ENCODE measurements at regions not wholly inside any gene's neighbourhood (a gene's known extent, or its start where the extent isn't known, plus 50 kb on each side); places are given as distances from the start of the nearest gene placed in this dataset.

- TF ChIP-seq CTCF (IDR thresholded peaks at IDR 0.05): no peak
- intact Hi-C loops (cut with DNase I, micrococcal nuclease): no loop called here
Observed at GRCh38 chr6:12417191-12417590, 127.0 kb downstream of the EDN1 start.

GRCh38 chr6:12418946-12419345 is 128.8 kb downstream of the EDN1 start:
- no peaks in the 10 kb centered on the region for H3K36me3 ChIP-seq (ENCODE audit: low read depth)
- H3K4me3 ChIP-seq: no peak overlapping the region
- DNase-seq: no peak
- no peaks in the 10 kb centered on the region for H3K4me1 ChIP-seq (ENCODE audit: low read depth)
- TF ChIP-seq CTCF (IDR thresholded peaks at IDR 0.05): no peak
- H3K9me3 ChIP-seq: no peaks in the 10 kb centered on the region
- intact Hi-C loops (cut with DNase I, micrococcal nuclease): no loop called here
- no peak for ATAC-seq

More at GRCh38 chr6:12417191-12417590, 127.0 kb downstream of the EDN1 start:
- no peaks in the 10 kb centered on the region for H3K9me3 ChIP-seq
- H3K4me3 ChIP-seq: no peak overlapping the region
- ATAC-seq (no peak), DNase-seq (no peak)
- no peaks in the 10 kb centered on the region for H3K36me3 ChIP-seq (ENCODE audit: low read depth)
- no peaks in the 10 kb centered on the region for H3K4me1 ChIP-seq (ENCODE audit: low read depth)

GRCh38 chr6:12419631-12420272 is 129.6 kb downstream of the EDN1 start:
- no peak for DNase-seq
- Histone ChIP-seq H3K9me3 (no peaks in the 10 kb centered on the region), H3K4me1 (ENCODE audit: low read depth) (no peaks in the 10 kb centered on the region), H3K36me3 (ENCODE audit: low read depth) (no peaks in the 10 kb centered on the region), H3K4me3 (no peak overlapping the region)
- TF ChIP-seq CTCF (IDR thresholded peaks at IDR 0.05): no peak
- peak; percentile 63 for ATAC-seq
- intact Hi-C loops (cut with DNase I, micrococcal nuclease): no loop called here

GRCh38 chr6:12420626-12421025 is 130.5 kb downstream of the EDN1 start:
- Histone ChIP-seq H3K4me3 (no peak overlapping the region), H3K9me3 (no peaks in the 10 kb centered on the region), H3K36me3 (ENCODE audit: low read depth) (no peaks in the 10 kb centered on the region), H3K4me1 (ENCODE audit: low read depth) (no peaks in the 10 kb centered on the region)
- no peak for TF ChIP-seq CTCF (IDR thresholded peaks at IDR 0.05)
- ATAC-seq: no peak
- intact Hi-C loops (cut with DNase I, micrococcal nuclease): no loop called here
- no peak for DNase-seq

- Histone ChIP-seq H3K4me1 (ENCODE audit: low read depth) (no peaks in the 10 kb centered on the region), H3K4me3 (no peak overlapping the region), H3K9me3 (no peaks in the 10 kb centered on the region), H3K36me3 (ENCODE audit: low read depth) (no peaks in the 10 kb centered on the region)
- intact Hi-C loops (cut with DNase I, micrococcal nuclease): no loop called here
- TF ChIP-seq CTCF (IDR thresholded peaks at IDR 0.05): no peak
- DNase-seq (no peak), ATAC-seq (no peak)
Observed at GRCh38 chr6:12421596-12421995, 131.4 kb downstream of the EDN1 start.

GRCh38 chr6:12422848-12423247 is 132.7 kb downstream of the EDN1 start:
- no peak for TF ChIP-seq CTCF (IDR thresholded peaks at IDR 0.05)
- Histone ChIP-seq H3K36me3 (ENCODE audit: low read depth) (no peaks in the 10 kb centered on the region), H3K4me3 (no peak overlapping the region), H3K4me1 (ENCODE audit: low read depth) (no peaks in the 10 kb centered on the region), H3K9me3 (no peaks in the 10 kb centered on the region)
- peak in 1 of 3 donors; percentile 24 for DNase-seq
- no peak for ATAC-seq
- intact Hi-C loops (cut with DNase I, micrococcal nuclease): no loop called here
